GM13977 (cell line): ENCODE measurements at regions not wholly inside any gene's neighbourhood (a gene's known extent, or its start where the extent isn't known, plus 50 kb on each side); places are given as distances from the start of the nearest gene placed in this dataset.
"Not testable (repeated sequence)": the region's sequence is repeated elsewhere in the genome, so short reads cannot be mapped to it uniquely, and the experiment has no call there.

Experiments used
- DNase-seq: peaks from one replicate; pipeline ENCODE4 v3.0.0; 2012; ENCODE audit warnings: low spot score
- CTCF ChIP-seq: IDR thresholded peaks from 2 replicates; pipeline ENCODE4 v1.5.1; 2012; ENCODE audit warnings: mild to moderate bottlenecking, control low read depth; ENCODE audit not compliant: insufficient read depth; ENCODE audit errors: extremely low read depth, missing control alignments
- in situ Hi-C: fragments of 300-500 bp; cut with MboI; formaldehyde crosslinking; loops from one replicate; pipeline ENCODE4 v1.12.0; 2022; ENCODE audit warnings: low sequenced_read_pairs, low pct_unique_long_range_greater_than_20kb, mixed read lengths, inconsistent platforms; ENCODE audit not compliant: unreplicated experiment

GRCh38 chr2:190005513-190005912 is 57.0 kb downstream of the MSTN start:
- no peak for TF ChIP-seq CTCF
- in situ Hi-C loops: no loop called here
- no peak for DNase-seq

GRCh38 chr2:189999661-190000060 is 62.9 kb downstream of the MSTN start:
- no peak for TF ChIP-seq CTCF
- in situ Hi-C loops: no loop called here
- no peak for DNase-seq

GRCh38 chr2:189998665-189999064 is 63.9 kb downstream of the MSTN start:
- DNase-seq, in situ Hi-C loops: not testable (repeated sequence)

GRCh38 chr2:189997016-189997415 is 65.5 kb downstream of the MSTN start:
- TF ChIP-seq CTCF: no peak
- in situ Hi-C loops: no loop called here
- no peak for DNase-seq

GRCh38 chr2:189995679-189996078 is 66.8 kb downstream of the MSTN start:
- no peak for DNase-seq
- TF ChIP-seq CTCF: no peak
- in situ Hi-C loops: no loop called here

- peak; percentile 30 for TF ChIP-seq CTCF
- in situ Hi-C loops: no loop called here
- DNase-seq: no peak
These were observed 79.6 kb downstream of the MSTN start for GRCh38 chr2:189982780-189983394.

GRCh38 chr2:189982087-189982486 is 80.4 kb downstream of the MSTN start:
- DNase-seq: no peak
- no peak for TF ChIP-seq CTCF
- in situ Hi-C loops: no loop called here

- in situ Hi-C loops, DNase-seq: not testable (repeated sequence)
These were observed 86.0 kb downstream of the MSTN start for GRCh38 chr2:189976488-189976887.
